ENCODE measurements at regions not wholly inside any gene's neighbourhood (a gene's known extent, or its start where the extent isn't known, plus 50 kb on each side); places are given as distances from the start of the nearest gene placed in this dataset.
A peak's percentile ranks its signal among the peaks of the same experiment; 100 is the strongest.
"Not testable (repeated sequence)": the region's sequence is repeated elsewhere in the genome, so short reads cannot be mapped to it uniquely, and the experiment has no call there.

DNA sequence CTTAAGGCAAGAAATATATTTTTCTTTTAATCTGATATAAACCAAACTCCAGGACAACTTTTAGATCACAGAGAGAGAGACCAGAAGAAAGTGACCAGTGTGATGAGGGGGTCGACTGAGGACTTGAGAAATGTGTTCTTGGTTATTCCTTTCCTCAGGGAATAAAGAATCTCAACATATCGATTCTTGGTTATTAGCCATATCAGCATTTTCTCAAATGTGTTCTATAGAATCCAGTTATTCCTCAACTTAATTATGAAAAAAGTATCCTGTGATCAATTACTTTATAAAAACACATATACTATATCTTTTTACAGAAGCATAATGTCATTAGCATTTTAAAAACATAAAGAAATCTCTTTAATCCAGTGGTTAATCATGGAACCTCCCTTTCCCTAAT lies 222.1 kb upstream of the FAM3C start:
- WGBS, 2 donors = 72 to 86% methylated on average over 2 of the region's 2 CpGs

DNA sequence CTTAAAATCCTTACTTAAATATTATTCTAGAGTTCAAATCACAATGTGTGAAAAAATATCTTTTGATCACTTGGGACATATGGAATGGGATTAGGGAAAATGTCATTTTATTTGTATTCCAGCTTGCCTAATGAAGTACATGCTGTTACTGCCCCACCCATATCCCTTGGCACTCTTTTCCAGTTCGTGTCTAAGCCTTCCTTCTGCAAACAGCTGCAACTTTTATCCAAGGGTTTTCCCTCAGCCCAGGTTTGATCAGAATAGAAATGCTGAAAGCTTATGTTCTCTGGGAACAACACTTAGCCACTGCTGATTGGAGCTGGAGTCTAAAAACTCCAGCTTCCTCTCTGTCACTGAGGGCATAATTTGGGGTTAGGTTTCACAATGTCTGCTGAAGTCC lies 214.1 kb upstream of the FAM3C start:
- TF ChIP-seq, protein P1, sequence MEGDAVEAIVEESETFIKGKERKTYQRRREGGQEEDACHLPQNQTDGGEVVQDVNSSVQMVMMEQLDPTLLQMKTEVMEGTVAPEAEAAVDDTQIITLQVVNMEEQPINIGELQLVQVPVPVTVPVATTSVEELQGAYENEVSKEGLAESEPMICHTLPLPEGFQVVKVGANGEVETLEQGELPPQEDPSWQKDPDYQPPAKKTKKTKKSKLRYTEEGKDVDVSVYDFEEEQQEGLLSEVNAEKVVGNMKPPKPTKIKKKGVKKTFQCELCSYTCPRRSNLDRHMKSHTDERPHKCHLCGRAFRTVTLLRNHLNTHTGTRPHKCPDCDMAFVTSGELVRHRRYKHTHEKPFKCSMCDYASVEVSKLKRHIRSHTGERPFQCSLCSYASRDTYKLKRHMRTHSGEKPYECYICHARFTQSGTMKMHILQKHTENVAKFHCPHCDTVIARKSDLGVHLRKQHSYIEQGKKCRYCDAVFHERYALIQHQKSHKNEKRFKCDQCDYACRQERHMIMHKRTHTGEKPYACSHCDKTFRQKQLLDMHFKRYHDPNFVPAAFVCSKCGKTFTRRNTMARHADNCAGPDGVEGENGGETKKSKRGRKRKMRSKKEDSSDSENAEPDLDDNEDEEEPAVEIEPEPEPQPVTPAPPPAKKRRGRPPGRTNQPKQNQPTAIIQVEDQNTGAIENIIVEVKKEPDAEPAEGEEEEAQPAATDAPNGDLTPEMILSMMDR (IDR thresholded peaks at IDR 0.05) = no peak
- no peak for TF ChIP-seq POLR2A (IDR thresholded peaks at IDR 0.05)
- Histone ChIP-seq H3K4me3 (no peak overlapping the region), H3K9me3 (no peaks in the 10 kb centered on the region), H3K36me3 (no peaks in the 10 kb centered on the region), H3K27me3 (no peaks in the 10 kb centered on the region), H3K4me1 (peaks cover 0 to 29% (median 7%) of the 10 kb centered on the region in 3 donors), H3K27ac (peak overlapping the region in 2 of 4 donors; percentile 2 to 49)
- DNase-seq = no peak
- intact Hi-C loops (cut with DNase I) = no loop called here
- WGBS, 2 donors = 8 to 11% methylated on average over 1 of the region's 1 CpG

More for the DNA sequence above, 222.1 kb upstream of the FAM3C start:
- Histone ChIP-seq H3K27me3 (no peaks in the 10 kb centered on the region), H3K27ac (no peak overlapping the region), H3K4me3 (no peak overlapping the region), H3K4me1 (no peaks in the 10 kb centered on the region), H3K9me3 (no peaks in the 10 kb centered on the region), H3K36me3 (no peaks in the 10 kb centered on the region)
- no peak for DNase-seq
- intact Hi-C loops (cut with DNase I) = no loop called here
- TF ChIP-seq, protein P1 (IDR thresholded peaks at IDR 0.05) = no peak
- TF ChIP-seq POLR2A (IDR thresholded peaks at IDR 0.05) = no peak

DNA sequence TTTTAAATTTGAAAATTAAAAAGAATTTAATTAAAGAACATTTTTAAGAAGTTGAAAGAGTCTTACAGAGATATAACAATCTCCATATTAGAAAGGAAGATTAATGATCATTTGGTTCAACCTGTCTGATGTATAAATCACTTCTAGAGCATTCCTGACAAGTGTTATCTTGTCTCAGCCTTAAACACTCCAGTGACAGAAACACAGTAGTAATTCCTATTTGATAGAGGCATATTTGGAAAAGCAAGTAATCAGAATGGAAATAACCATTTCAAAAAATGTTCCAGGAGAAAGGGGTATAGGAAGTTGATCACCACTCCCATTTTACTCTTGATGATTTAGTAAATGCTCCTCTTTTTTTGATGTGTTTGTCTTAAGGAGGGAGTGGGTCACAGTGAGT lies 213.1 kb upstream of the FAM3C start:
- TF ChIP-seq, protein P1 (IDR thresholded peaks at IDR 0.05) = no peak
- no peak for TF ChIP-seq POLR2A (IDR thresholded peaks at IDR 0.05)
- Histone ChIP-seq H3K36me3 (no peaks in the 10 kb centered on the region), H3K4me3 (no peak overlapping the region), H3K4me1 (peaks cover 7 to 39% (median 16%) of the 10 kb centered on the region in 3 donors), H3K27me3 (no peaks in the 10 kb centered on the region), H3K9me3 (no peaks in the 10 kb centered on the region), H3K27ac (no peak overlapping the region)
- intact Hi-C loops (cut with DNase I) = no loop called here
- no peak for DNase-seq

DNA sequence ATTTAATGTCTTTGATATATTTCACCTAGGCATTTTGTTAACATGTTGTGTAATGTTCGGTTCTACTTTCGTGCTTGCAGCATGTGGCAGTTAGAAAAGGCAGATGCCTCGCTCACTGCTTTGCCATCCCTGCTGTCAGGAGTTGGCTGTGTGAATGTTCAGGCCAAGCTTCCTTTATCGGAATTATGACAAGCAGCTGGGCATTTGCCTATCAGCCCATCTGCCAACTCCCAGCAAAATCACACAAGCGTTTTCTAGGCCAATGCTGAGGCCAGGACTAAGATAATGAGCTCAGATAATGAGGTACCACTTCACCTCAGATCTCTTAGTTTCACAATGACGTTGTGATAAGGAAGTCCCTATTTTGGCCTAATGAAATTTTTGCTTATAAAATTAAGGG lies 212.7 kb upstream of the FAM3C start:
- peaks cover 7 to 43% (median 19%) of the 10 kb centered on the region in 3 donors for H3K4me1 ChIP-seq
- 71 to 78% methylated on average over 5 to 6 of the region's 6 CpGs for WGBS, 2 donors
- H3K27ac ChIP-seq = no peak overlapping the region
- no peaks in the 10 kb centered on the region for H3K27me3 ChIP-seq
- TF ChIP-seq, protein P1 (IDR thresholded peaks at IDR 0.05) = no peak
- TF ChIP-seq POLR2A (IDR thresholded peaks at IDR 0.05) = no peak
- intact Hi-C loops (cut with DNase I) = no loop called here
- no peaks in the 10 kb centered on the region for H3K36me3 ChIP-seq
- H3K4me3 ChIP-seq = no peak overlapping the region
- DNase-seq = no peak
- no peaks in the 10 kb centered on the region for H3K9me3 ChIP-seq

DNA sequence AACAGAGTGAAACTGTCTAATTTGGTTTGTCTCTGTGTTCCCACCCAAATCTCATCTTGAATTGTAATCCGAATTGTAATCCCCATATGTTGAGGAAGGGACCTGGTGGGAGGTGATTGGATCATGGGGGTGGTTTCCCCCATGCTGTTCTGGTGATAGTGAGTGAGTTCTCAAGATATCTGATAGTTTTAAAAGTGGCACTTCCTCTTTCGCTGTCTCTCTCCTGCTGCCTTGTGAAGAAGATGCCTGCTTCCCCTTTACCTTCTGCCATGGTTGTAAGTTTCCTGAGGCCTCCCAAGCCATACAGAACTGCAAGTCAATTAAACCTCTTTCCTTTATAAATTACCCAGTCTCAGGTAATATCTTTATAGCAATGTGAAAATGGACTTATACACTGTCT lies 212.1 kb upstream of the FAM3C start:
- H3K9me3 ChIP-seq; intact Hi-C loops (cut with DNase I); H3K36me3 ChIP-seq; H3K27me3 ChIP-seq; DNase-seq; H3K27ac ChIP-seq; H3K4me3 ChIP-seq: not testable (repeated sequence)
- H3K4me1 ChIP-seq = peaks cover 7 to 48% (median 19%) of the 10 kb centered on the region in 3 donors
- WGBS, 2 donors = 85 to 87% methylated on average over 2 of the region's 2 CpGs

DNA sequence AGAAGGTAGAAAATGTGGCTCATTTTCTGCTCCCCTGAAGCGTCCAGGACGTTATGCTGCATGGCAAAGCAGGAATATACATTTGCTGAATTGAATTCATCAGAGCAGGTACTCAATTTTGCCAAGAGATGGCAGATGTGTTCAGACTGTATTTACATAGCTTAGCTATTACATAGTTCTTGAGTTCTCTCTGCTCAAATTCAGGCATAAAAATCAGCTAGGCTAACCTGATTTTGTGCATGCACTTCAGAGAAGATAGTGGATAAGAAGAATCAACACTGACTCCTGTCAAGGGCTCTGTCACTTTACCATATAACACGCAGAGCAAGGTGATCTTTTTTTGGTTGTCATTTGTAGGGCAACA lies 209.2 kb upstream of the FAM3C start:
- H3K4me3 ChIP-seq = no peak overlapping the region
- no peaks in the 10 kb centered on the region for H3K9me3 ChIP-seq
- no peak for DNase-seq
- TF ChIP-seq, protein P1 (IDR thresholded peaks at IDR 0.05) = peak in 4 of 6 experiments; percentile 27 to 53 (median 38)
- no peak for TF ChIP-seq POLR2A (IDR thresholded peaks at IDR 0.05)
- H3K27me3 ChIP-seq = no peaks in the 10 kb centered on the region
- intact Hi-C loops (cut with DNase I) = no loop called here
- H3K27ac ChIP-seq = peak overlapping the region; percentile 46 to 70 (median 52)
- H3K36me3 ChIP-seq = no peaks in the 10 kb centered on the region
- H3K4me1 ChIP-seq = peaks cover 7 to 40% (median 16%) of the 10 kb centered on the region in 3 donors
- 29% methylated on average over 3 of the region's 3 CpGs for WGBS, 2 donors

Data from esophagus squamous epithelium (tissue), 5 donors.